A673 (cell line): ENCODE measurements at regions not wholly inside any gene's neighbourhood (a gene's known extent, or its start where the extent isn't known, plus 50 kb on each side); places are given as distances from the start of the nearest gene placed in this dataset.

Experiments used
- BruUV-seq: library from RNA; stranded (reverse); fragments of 400-500 nt; replicated peaks from 2 replicates; lab custom pipeline; 2021; lab: Mats Ljungman, UMichigan
- CTCF ChIA-PET: fragments of 300-600 bp; sonication (Branson Sonifier 250); formaldehyde crosslinking; loops from one replicate; lab custom pipeline; 2022; ENCODE audit warnings: antibody characterized with exemption; lab: Charles Lee
- POLR2A ChIA-PET: fragments of 300-600 bp; sonication (Branson Sonifier 250); formaldehyde crosslinking; loops from one replicate; lab custom pipeline; 2022; ENCODE audit warnings: antibody characterized with exemption; ENCODE audit not compliant: low non-redundant PET; lab: Charles Lee
- DNase-seq: peaks from one replicate; pipeline ENCODE4 v3.0.0-alpha.2; 2015; ENCODE audit warnings: low spot score
- H3K27ac ChIP-seq: fragments of 200-600 bp; sonication (generic); 2 replicates; pipeline ENCODE4 v1.5.1; 2016; ENCODE audit warnings: mixed run types, low read depth, mild to moderate bottlenecking, mixed read lengths, antibody characterized with exemption, low read length; ENCODE audit not compliant: poor library complexity, severe bottlenecking
- H3K27me3 ChIP-seq: fragments of 200-600 bp; sonication (generic); replicated peaks from 2 replicates; pipeline ENCODE4 v1.6.1; 2017; ENCODE audit warnings: mixed run types, low read depth, mild to moderate bottlenecking, mixed read lengths, antibody characterized with exemption, low read length; ENCODE audit not compliant: insufficient read depth, poor library complexity
- H3K36me3 ChIP-seq: fragments of 200-600 bp; sonication (generic); 2 replicates; pipeline ENCODE4 v1.6.1; 2016; ENCODE audit warnings: mixed run types, mild to moderate bottlenecking, mixed read lengths, antibody characterized with exemption, low read length; ENCODE audit not compliant: insufficient read depth, poor library complexity, severe bottlenecking
- H3K4me1 ChIP-seq: fragments of 200-600 bp; sonication (generic); 2 replicates; pipeline ENCODE4 v1.6.1; 2017; ENCODE audit warnings: mixed run types, mild to moderate bottlenecking, mixed read lengths, antibody characterized with exemption, low read length; ENCODE audit not compliant: insufficient read depth, poor library complexity, severe bottlenecking
- H3K4me3 ChIP-seq: fragments of 200-600 bp; sonication (generic); 2 replicates; pipeline ENCODE4 v1.5.1; 2016; ENCODE audit warnings: low read depth, mixed run types, mild to moderate bottlenecking, mixed read lengths, low read length; ENCODE audit not compliant: poor library complexity, severe bottlenecking
- H3K9me3 ChIP-seq: fragments of 200-600 bp; sonication (generic); 2 replicates; pipeline ENCODE4 v1.6.1; 2016; ENCODE audit warnings: mixed run types, low read depth, mild to moderate bottlenecking, mixed read lengths, antibody characterized with exemption, low read length; ENCODE audit not compliant: poor library complexity, severe bottlenecking
- CTCF ChIP-seq: fragments of 300-800, 200-600 bp; sonication (generic); conservative IDR thresholded peaks from 2 replicates; pipeline ENCODE4 v1.5.1; 2017; ENCODE audit warnings: low read depth, mild to moderate bottlenecking, antibody characterized with exemption, low read length, moderate library complexity, mixed read lengths
- EZH2 ChIP-seq: fragments of 200-600 bp; sonication (generic); IDR thresholded peaks from 2 replicates; pipeline ENCODE4 v1.6.1; 2017; ENCODE audit warnings: borderline replicate concordance, low read depth, mild to moderate bottlenecking, mixed read lengths, antibody characterized with exemption, low read length; ENCODE audit not compliant: poor library complexity, severe bottlenecking
- intact Hi-C: fragments of 100-400 bp; cut with micrococcal nuclease; formaldehyde crosslinking; loops from one replicate; pipeline ENCODE4 v1.10.0; 2022; ENCODE audit not compliant: unreplicated experiment

- Histone ChIP-seq H3K4me1 (peaks cover 42% of the 10 kb centered on the region), H3K36me3 (no peaks in the 10 kb centered on the region), H3K27me3 (no peaks in the 10 kb centered on the region), H3K9me3 (no peaks in the 10 kb centered on the region), H3K4me3 (no peak overlapping the region), H3K27ac (no peak overlapping the region)
- no peak for DNase-seq
- intact Hi-C loops, result no loop called here
- ChIA-PET CTCF (no interaction called here), POLR2A (no interaction called here)
- no TSS peak for BruUV-seq
- TF ChIP-seq CTCF (no peak), EZH2 (no peak)
Observed at GRCh38 chr10:109451879-109452278, 471.4 kb downstream of the XPNPEP1 start.

- Histone ChIP-seq H3K4me3 (no peak overlapping the region), H3K4me1 (peaks cover 42% of the 10 kb centered on the region), H3K27ac (no peak overlapping the region), H3K27me3 (no peaks in the 10 kb centered on the region), H3K9me3 (no peaks in the 10 kb centered on the region), H3K36me3 (no peaks in the 10 kb centered on the region)
- DNase-seq, result peak; percentile 82
- POLR2A ChIA-PET, result no interaction called here
- intact Hi-C loops, result no loop called here
- no TSS peak for BruUV-seq
- CTCF ChIA-PET, result interaction anchor here (0.6 kb wide), 1 partner anchor 745 kb away, joined by 4 read pairs; no protein-coding TSS in a partner anchor
- TF ChIP-seq EZH2, result no peak
- no peak for TF ChIP-seq CTCF
Observed at GRCh38 chr10:109450702-109451101, 472.6 kb downstream of the XPNPEP1 start.

GRCh38 chr10:109433434-109433833 lies 489.9 kb downstream of the XPNPEP1 start:
- DNase-seq, result no peak
- ChIA-PET POLR2A (no interaction called here), CTCF (no interaction called here)
- Histone ChIP-seq H3K27me3 (no peaks in the 10 kb centered on the region), H3K36me3 (no peaks in the 10 kb centered on the region), H3K27ac (no peak overlapping the region), H3K9me3 (no peaks in the 10 kb centered on the region), H3K4me3 (no peak overlapping the region), H3K4me1 (peaks cover 31% of the 10 kb centered on the region)
- intact Hi-C loops, result no loop called here
- TF ChIP-seq CTCF (no peak), EZH2 (no peak)
- BruUV-seq, result no TSS peak
